DND-41 (cell line): ENCODE measurements at regions not wholly inside any gene's neighbourhood (a gene's known extent, or its start where the extent isn't known, plus 50 kb on each side); places are given as distances from the start of the nearest gene placed in this dataset.

Experiments
- EZH2 ChIP-seq: IDR thresholded peaks from 3 replicates; pipeline ENCODE4 v1.6.1; 2012; ENCODE audit warnings: borderline replicate concordance, low read depth, mild to moderate bottlenecking, moderate library complexity, low read length, inconsistent platforms; ENCODE audit not compliant: severe bottlenecking
- TF ChIP-seq, protein P1 (sequence below): IDR thresholded peaks from 2 replicates; pipeline ENCODE4 v1.5.1; 2012; ENCODE audit warnings: borderline replicate concordance, low read length, moderate library complexity, mild to moderate bottlenecking; ENCODE audit not compliant: poor library complexity, severe bottlenecking; ENCODE audit errors: extremely low read depth

DNA sequence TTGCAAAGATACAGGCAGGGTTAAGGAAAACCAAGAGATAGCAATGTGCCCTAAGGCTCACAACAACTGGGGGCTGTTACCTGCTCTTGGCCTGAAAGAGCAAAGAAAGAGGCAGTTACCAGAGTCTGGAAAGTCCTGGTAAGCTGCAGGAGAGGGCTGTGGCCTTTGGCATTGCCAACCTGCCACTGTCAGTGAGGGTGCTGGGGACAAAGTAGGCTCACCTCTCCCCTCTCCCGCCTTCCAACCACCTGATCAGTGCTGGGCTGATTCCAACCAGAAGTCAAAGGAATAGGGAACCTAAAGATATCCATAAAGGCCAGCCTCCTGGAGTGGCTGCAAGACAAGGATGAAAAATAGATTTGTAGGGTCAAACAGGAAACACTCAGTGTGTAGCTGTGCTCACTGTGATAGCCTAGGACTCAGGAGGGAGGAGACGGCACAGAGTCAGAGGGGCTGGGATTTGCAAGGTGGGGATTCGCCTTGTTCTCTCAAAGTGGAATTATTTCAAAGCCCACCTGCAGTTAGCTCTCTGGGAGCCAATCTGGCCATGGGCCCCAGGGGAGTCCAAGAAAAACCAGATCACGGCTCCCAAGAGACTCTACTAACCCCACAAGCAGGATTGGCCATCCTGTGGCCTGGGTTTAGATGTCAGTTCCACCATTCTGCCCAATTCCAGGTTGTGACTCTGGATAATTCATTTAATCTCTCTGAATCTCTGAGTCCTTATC is 204.0 kb upstream of the BCL6 start:
- TF ChIP-seq, protein P1, sequence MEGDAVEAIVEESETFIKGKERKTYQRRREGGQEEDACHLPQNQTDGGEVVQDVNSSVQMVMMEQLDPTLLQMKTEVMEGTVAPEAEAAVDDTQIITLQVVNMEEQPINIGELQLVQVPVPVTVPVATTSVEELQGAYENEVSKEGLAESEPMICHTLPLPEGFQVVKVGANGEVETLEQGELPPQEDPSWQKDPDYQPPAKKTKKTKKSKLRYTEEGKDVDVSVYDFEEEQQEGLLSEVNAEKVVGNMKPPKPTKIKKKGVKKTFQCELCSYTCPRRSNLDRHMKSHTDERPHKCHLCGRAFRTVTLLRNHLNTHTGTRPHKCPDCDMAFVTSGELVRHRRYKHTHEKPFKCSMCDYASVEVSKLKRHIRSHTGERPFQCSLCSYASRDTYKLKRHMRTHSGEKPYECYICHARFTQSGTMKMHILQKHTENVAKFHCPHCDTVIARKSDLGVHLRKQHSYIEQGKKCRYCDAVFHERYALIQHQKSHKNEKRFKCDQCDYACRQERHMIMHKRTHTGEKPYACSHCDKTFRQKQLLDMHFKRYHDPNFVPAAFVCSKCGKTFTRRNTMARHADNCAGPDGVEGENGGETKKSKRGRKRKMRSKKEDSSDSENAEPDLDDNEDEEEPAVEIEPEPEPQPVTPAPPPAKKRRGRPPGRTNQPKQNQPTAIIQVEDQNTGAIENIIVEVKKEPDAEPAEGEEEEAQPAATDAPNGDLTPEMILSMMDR = no peak
- no peak for TF ChIP-seq EZH2
